Fibroblast of pulmonary artery (primary cell): ENCODE measurements at regions not wholly inside any gene's neighbourhood (a gene's known extent, or its start where the extent isn't known, plus 50 kb on each side); places are given as distances from the start of the nearest gene placed in this dataset.

Experiments used
- DNase-seq: peaks from one replicate; pipeline ENCODE4 v3.0.0-alpha.2; 2010; ENCODE audit warnings: low read depth
- H3K4me3 ChIP-seq: replicated peaks from 2 replicates; pipeline ENCODE4 v1.5.1; 2011; ENCODE audit warnings: low read depth, mild to moderate bottlenecking, control low read depth, low read length, moderate library complexity
- TF ChIP-seq, protein P1 (sequence below): IDR thresholded peaks from 2 replicates; pipeline ENCODE4 v1.5.1; 2011; ENCODE audit warnings: mild to moderate bottlenecking, control low read depth, low read length, inconsistent platforms; ENCODE audit errors: missing control alignments

DNA sequence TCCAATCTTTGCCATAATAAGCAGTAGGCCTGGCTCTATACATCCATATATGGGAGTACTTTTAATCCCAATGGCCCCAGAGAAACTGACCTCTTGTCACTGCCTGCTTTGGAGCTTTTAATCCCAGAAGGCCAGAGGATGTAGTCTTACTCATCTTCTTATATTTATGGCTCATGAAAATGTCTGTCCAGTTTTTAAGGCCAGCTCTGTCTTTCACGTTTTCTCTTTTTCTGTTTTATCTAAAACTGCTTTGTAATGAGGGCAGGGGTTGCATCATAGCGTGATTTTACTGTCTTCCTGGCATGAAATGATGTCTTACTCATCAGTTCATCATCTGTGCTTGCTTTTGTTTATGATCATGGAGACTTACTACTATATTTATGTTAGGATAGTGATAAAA is 1094.9 kb downstream of the MAT2B start:
- DNase-seq = peak; percentile 27
- no peak overlapping the region for H3K4me3 ChIP-seq
- TF ChIP-seq, protein P1, sequence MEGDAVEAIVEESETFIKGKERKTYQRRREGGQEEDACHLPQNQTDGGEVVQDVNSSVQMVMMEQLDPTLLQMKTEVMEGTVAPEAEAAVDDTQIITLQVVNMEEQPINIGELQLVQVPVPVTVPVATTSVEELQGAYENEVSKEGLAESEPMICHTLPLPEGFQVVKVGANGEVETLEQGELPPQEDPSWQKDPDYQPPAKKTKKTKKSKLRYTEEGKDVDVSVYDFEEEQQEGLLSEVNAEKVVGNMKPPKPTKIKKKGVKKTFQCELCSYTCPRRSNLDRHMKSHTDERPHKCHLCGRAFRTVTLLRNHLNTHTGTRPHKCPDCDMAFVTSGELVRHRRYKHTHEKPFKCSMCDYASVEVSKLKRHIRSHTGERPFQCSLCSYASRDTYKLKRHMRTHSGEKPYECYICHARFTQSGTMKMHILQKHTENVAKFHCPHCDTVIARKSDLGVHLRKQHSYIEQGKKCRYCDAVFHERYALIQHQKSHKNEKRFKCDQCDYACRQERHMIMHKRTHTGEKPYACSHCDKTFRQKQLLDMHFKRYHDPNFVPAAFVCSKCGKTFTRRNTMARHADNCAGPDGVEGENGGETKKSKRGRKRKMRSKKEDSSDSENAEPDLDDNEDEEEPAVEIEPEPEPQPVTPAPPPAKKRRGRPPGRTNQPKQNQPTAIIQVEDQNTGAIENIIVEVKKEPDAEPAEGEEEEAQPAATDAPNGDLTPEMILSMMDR = no peak

DNA sequence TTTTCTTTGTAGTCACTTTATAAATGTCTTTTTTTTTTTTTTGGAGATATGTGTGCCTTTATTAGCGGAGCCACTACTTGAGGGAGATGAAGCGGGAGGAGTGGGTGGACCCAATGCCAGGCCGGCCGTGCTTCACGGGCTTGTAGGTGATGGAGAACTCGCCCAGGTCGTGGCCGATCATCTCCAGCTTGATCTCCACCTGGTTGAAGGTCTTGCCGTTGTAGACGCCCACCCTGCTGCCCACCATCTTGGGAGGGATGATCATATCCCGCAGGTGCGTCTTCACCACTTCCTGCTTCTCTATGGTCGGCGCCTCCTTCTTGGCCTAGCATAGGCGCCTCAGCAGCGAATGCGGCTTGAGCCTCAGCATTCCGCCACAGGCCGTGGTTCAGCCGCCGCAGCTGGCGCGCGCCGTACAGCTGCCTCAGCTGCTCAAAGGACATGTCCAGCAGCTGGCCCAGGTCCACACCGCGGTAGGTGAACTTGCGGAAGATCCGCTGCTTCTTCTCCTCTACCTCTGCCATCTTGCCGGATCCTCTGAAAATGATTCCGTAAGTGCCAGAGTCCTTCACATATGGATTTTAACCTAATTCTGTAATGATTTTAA is 1095.6 kb downstream of the MAT2B start:
- DNase-seq = no peak
- H3K4me3 ChIP-seq = no peak overlapping the region
- TF ChIP-seq, protein P1 = no peak

DNA sequence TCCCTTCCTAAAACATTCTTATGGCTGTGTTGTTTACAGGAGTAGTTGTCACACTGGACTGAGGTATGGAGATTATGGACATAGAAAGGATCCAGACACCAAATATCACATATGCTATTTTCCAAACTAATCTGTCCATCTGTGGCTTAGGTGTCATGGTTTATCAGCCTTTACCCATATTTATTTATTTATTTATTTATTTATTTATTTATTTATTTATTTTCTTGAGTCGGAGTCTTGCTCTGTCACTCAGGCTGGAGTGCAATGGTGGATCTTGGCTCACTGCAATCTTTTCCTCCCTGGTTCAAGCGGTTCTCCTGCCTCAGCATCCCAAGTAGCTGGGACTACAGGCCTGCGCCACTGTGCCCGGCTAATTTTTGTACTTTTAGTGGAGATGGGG is 1103.1 kb downstream of the MAT2B start:
- TF ChIP-seq, protein P1 = no peak
- no peak overlapping the region for H3K4me3 ChIP-seq
- no peak for DNase-seq

DNA sequence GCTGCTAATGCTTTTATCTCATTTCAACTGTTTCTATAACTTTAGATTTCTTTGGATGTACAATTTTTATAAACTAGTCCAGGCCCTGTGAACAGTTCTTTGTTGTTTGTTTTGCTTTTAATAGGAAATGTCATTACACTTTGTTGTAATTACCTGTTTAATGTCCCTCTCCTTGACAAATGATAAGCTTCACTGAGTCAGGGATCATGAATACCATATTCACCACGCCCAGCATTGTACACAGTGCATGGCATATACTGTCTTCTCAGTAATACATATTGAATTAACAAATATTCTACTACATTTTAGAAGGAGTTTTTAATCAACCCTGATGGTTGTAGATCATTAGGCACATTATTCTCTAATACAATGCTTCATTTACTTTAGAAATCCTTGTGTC is 1105.0 kb downstream of the MAT2B start:
- TF ChIP-seq, protein P1 = no peak
- no peak for DNase-seq
- no peak overlapping the region for H3K4me3 ChIP-seq

DNA sequence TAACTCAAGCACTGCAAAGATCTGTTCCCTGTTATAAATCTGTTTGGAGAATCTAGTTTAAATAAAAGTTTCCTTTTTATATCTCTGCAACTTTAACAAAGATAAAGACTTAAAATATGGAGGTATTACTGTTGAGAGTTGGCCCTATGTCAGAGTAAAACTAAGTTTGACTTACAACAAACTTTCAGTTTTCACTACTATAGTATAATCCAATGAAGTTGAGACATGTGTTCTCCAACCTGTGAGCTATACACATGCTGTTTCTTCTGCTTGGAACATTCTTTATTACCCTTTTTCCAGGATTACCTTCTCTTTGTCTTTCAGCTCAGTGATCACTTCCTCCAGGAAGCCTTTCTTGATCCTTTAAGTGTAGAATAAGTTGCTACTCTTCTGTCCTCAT is 1109.3 kb downstream of the MAT2B start:
- DNase-seq = no peak
- TF ChIP-seq, protein P1 = no peak
- H3K4me3 ChIP-seq = no peak overlapping the region

DNA sequence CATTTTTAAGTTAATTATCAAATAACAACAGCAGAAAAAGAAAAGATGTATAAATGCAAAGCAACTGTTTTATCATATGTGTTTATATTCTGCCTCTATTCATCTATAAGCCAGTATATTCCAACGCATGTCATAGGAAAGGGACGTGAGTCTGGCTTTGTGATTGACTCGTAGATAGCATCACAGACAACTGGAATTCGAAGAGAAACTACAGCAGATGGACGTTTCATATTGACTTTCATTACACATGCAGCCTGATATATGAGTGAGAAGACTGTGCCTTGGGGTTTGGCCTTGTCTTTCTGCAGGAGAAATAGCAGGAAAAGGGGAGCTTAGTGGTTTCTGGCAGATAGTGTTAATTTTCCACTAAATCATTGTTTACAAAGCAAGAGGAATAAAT is 1111.9 kb downstream of the MAT2B start:
- no peak for DNase-seq
- no peak overlapping the region for H3K4me3 ChIP-seq
- TF ChIP-seq, protein P1 = no peak

DNA sequence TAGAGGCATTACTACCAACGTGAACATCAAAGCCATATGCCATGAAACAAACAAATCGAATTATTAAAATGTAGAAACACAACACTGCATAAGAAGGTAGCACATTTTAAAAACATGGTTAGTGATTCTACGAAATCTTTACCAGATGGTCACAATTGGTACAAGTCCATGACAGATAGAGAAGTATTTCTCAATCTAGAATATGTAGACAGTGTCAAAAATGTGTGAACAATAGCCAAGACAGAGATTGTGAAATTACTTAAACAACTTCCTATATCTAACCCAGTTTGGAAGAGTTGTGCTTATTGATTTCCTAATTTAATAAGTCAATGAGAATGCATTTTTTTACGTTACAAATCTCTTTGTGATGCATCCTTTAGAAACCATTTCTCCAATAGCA is 1121.6 kb downstream of the MAT2B start:
- H3K4me3 ChIP-seq = no peak overlapping the region
- DNase-seq = no peak
- TF ChIP-seq, protein P1 = no peak
